ENCODE measurements at regions not wholly inside any gene's neighbourhood (a gene's known extent, or its start where the extent isn't known, plus 50 kb on each side); places are given as distances from the start of the nearest gene placed in this dataset.

DNA sequence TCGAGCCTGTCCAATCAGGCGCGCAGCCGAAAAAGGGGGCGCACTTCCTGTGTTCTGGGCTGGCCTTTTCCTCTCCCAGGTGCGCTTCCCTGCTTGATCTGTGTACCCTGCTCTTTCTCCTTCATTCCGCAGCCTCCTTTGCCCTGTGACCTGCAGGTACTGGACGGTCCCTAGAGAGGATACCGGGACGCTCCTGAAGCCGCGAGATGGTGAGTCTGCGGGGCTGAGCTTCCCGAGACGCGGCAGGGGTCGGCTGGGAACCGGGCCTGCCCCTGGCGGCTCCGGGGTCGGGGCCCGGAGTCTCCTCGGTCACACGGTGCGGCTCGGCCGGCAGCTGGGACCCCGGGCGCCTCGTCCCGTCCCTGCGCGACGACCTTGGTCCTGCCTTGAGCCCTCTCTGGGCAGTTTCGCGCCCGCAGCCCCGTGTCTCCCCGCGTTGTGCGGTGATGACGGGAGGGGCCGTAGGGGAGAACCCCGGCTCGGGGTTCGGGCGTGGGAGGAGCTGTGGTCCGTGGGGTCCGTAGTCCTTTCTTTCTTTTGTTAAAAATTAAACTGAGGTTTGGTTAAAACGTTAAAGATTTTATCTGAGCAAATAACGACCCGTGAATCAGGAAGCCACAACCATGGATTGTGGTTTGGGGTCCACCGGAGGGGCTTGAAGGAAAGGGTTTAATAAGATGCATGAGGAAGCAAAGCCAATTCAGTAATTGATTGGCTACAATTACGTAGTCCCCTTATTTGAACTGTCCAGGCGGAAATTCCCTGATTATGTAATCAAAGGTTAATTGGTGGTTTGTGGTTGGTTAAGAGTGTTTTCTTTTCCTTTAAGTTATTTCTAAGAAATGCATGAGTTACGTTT is 172.8 kb upstream of the ZNF267 start:
- peak; percentile 38 for DNase-seq (ENCODE audit: extremely low spot score)
- TF ChIP-seq ELF4 (IDR thresholded peaks at IDR 0.05) (peak; percentile 55), NFRKB (IDR thresholded peaks at IDR 0.05) (no peak), FOXM1 (IDR thresholded peaks at IDR 0.05; ENCODE audit: borderline replicate concordance) (no peak), CTBP1 (IDR thresholded peaks at IDR 0.05; ENCODE audit: borderline replicate concordance) (no peak), FOXK2 (IDR thresholded peaks at IDR 0.05) (no peak), ARNT (IDR thresholded peaks at IDR 0.05) (no peak), HDGF (IDR thresholded peaks at IDR 0.05; ENCODE audit: borderline replicate concordance) (no peak)
- ChIA-PET CTCF (no interaction called here), POLR2A (interaction anchor here (1.5 kb wide), 1 partner anchor 12 kb away, joined by 5 read pairs; a partner anchor contains a TSS)

DNA sequence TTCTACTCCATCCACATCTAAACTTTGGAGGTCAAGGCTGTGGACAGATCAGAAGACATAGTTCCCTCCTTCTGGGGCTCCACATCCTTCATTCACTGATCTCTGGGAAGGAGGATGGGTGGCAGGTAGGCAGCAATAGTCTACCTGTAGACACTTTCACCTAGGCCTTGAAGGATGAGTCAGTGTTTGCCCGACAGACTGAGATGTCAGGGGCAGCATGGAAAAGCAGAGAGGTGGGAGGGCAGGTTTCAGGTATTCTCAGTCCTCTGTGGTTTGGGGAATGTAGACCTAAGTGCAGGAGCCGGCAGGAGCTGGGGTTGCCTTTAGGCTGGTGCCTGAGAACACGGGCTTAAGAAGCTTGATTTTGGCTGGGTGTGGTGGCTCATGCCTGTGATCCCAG is 171.9 kb upstream of the ZNF267 start:
- DNase-seq (ENCODE audit: extremely low spot score), result no peak
- POLR2A ChIA-PET, result interaction anchor here (0.9 to 3.3 kb wide), 2 partner anchors 11 to 194 kb away, joined by 3 to 14 read pairs; partner anchors contain the start of gene RUSF1
- CTCF ChIA-PET, result no interaction called here
- no peak for TF ChIP-seq SUZ12 (IDR thresholded peaks at IDR 0.05)
- TF ChIP-seq L3MBTL2 (conservative IDR thresholded peaks at IDR 0.05), result no peak
- TF ChIP-seq FOXA1 (IDR thresholded peaks at IDR 0.05), result no peak
- TF ChIP-seq LEF1 (IDR thresholded peaks at IDR 0.05; ENCODE audit: borderline replicate concordance), result no peak

GRCh38 chr16:31702796-31703195 is 170.8 kb upstream of the ZNF267 start:
- POLR2A ChIA-PET, result interaction anchor here (3.3 kb wide), 1 partner anchor 10 kb away, joined by 14 read pairs; a partner anchor contains a TSS
- DNase-seq (ENCODE audit: extremely low spot score), result no peak
- CTCF ChIA-PET, result no interaction called here
- TF ChIP-seq SP1 (IDR thresholded peaks at IDR 0.05) (no peak), TARDBP (IDR thresholded peaks at IDR 0.05) (no peak), SUZ12 (IDR thresholded peaks at IDR 0.05) (no peak), ZNF384 (IDR thresholded peaks at IDR 0.05) (no peak), FOXA1 (IDR thresholded peaks at IDR 0.05) (no peak), FOXM1 (IDR thresholded peaks at IDR 0.05; ENCODE audit: borderline replicate concordance) (no peak), ARNT (IDR thresholded peaks at IDR 0.05) (no peak), BHLHE40 (IDR thresholded peaks at IDR 0.05; ENCODE audit: borderline replicate concordance) (no peak), FOXK2 (IDR thresholded peaks at IDR 0.05) (no peak), CTBP1 (IDR thresholded peaks at IDR 0.05; ENCODE audit: borderline replicate concordance) (no peak), PKNOX1 (IDR thresholded peaks at IDR 0.05) (no peak), LEF1 (IDR thresholded peaks at IDR 0.05; ENCODE audit: borderline replicate concordance) (no peak), NFRKB (IDR thresholded peaks at IDR 0.05) (no peak), ELF4 (IDR thresholded peaks at IDR 0.05) (no peak), L3MBTL2 (conservative IDR thresholded peaks at IDR 0.05) (no peak), HDGF (IDR thresholded peaks at IDR 0.05; ENCODE audit: borderline replicate concordance) (no peak)

DNA sequence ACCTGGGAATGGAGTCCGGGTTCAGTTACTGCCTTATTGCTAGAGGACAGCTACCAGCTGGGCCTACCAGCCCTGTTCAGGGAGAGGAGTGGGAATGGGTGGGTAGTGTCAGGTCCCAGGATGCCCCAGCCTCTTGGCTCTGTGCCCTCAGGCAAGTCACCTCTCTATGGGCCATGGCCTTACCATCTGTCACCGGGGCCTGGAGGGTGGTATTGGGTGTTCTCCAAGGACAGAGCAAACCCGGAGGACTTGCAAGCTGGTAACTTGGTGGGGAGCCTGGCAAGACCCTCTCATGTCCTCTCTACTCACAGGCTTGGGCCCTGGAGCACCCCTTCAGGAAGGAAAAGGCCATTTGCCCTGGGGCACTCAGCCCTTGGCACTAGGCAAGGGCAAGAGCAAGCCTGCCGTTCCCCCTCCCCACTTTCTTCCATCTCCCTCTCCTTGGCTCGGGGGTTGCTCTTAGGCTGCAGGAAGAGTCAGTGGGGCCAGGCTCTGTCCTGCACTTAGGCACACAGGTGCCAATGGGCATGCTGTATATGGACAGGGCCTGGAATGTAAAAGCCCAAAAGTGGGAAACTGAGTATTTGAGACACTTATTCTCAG is 170.0 kb upstream of the ZNF267 start:
- no peak for DNase-seq (ENCODE audit: extremely low spot score)
- POLR2A ChIA-PET, result interaction anchor here (3.3 kb wide), 1 partner anchor 10 kb away, joined by 14 read pairs; a partner anchor contains a TSS
- CTCF ChIA-PET, result no interaction called here
- no peak for TF ChIP-seq TARDBP (IDR thresholded peaks at IDR 0.05)
- no peak for TF ChIP-seq ZNF384 (IDR thresholded peaks at IDR 0.05)
- TF ChIP-seq CTBP1 (IDR thresholded peaks at IDR 0.05; ENCODE audit: borderline replicate concordance), result no peak
- TF ChIP-seq FOXK2 (IDR thresholded peaks at IDR 0.05), result no peak
- TF ChIP-seq NFRKB (IDR thresholded peaks at IDR 0.05), result no peak
- no peak for TF ChIP-seq LEF1 (IDR thresholded peaks at IDR 0.05; ENCODE audit: borderline replicate concordance)
- no peak for TF ChIP-seq FOXA1 (IDR thresholded peaks at IDR 0.05)
- TF ChIP-seq ARNT (IDR thresholded peaks at IDR 0.05), result no peak
- no peak for TF ChIP-seq SP1 (IDR thresholded peaks at IDR 0.05)
- no peak for TF ChIP-seq HDGF (IDR thresholded peaks at IDR 0.05; ENCODE audit: borderline replicate concordance)
- TF ChIP-seq L3MBTL2 (conservative IDR thresholded peaks at IDR 0.05), result no peak
- TF ChIP-seq FOXM1 (IDR thresholded peaks at IDR 0.05; ENCODE audit: borderline replicate concordance), result no peak
- no peak for TF ChIP-seq PKNOX1 (IDR thresholded peaks at IDR 0.05)

- ChIA-PET CTCF (no interaction called here), POLR2A (interaction anchor here (3.3 kb wide), 1 partner anchor 9 kb away, joined by 14 read pairs; a partner anchor contains a TSS)
- TF ChIP-seq TARDBP (IDR thresholded peaks at IDR 0.05), result no peak
- no peak for TF ChIP-seq ZNF384 (IDR thresholded peaks at IDR 0.05)
- no peak for TF ChIP-seq L3MBTL2 (conservative IDR thresholded peaks at IDR 0.05)
- TF ChIP-seq FOXM1 (IDR thresholded peaks at IDR 0.05; ENCODE audit: borderline replicate concordance), result no peak
- DNase-seq (ENCODE audit: extremely low spot score), result no peak
These were observed 169.5 kb upstream of the ZNF267 start for GRCh38 chr16:31704138-31704537.

- ChIA-PET POLR2A (interaction anchor here (0.6 kb wide), 1 partner anchor 7 kb away, joined by 3 read pairs; a partner anchor contains a TSS), CTCF (no interaction called here)
- no peak for DNase-seq (ENCODE audit: extremely low spot score)
- no peak for TF ChIP-seq LEF1 (IDR thresholded peaks at IDR 0.05; ENCODE audit: borderline replicate concordance)
- TF ChIP-seq SP1 (IDR thresholded peaks at IDR 0.05), result no peak
- TF ChIP-seq ELF4 (IDR thresholded peaks at IDR 0.05), result no peak
- TF ChIP-seq CTBP1 (IDR thresholded peaks at IDR 0.05; ENCODE audit: borderline replicate concordance), result no peak
- TF ChIP-seq FOXK2 (IDR thresholded peaks at IDR 0.05), result no peak
- TF ChIP-seq PKNOX1 (IDR thresholded peaks at IDR 0.05), result no peak
- TF ChIP-seq BHLHE40 (IDR thresholded peaks at IDR 0.05; ENCODE audit: borderline replicate concordance), result no peak
- no peak for TF ChIP-seq HDGF (IDR thresholded peaks at IDR 0.05; ENCODE audit: borderline replicate concordance)
- no peak for TF ChIP-seq NFRKB (IDR thresholded peaks at IDR 0.05)
- no peak for TF ChIP-seq L3MBTL2 (conservative IDR thresholded peaks at IDR 0.05)
- no peak for TF ChIP-seq SUZ12 (IDR thresholded peaks at IDR 0.05)
- no peak for TF ChIP-seq TARDBP (IDR thresholded peaks at IDR 0.05)
- TF ChIP-seq FOXM1 (IDR thresholded peaks at IDR 0.05; ENCODE audit: borderline replicate concordance), result no peak
These were observed 168.2 kb upstream of the ZNF267 start for GRCh38 chr16:31705371-31705770.
